Activated CD8-positive, alpha-beta memory T cell treated with anti-CD3 and anti-CD28 coated beads for 4 hours (primary cell): ENCODE measurements at regions not wholly inside any gene's neighbourhood (a gene's known extent, or its start where the extent isn't known, plus 50 kb on each side); places are given as distances from the start of the nearest gene placed in this dataset.

Experiments used
- DNase-seq, 2 donors: peaks; one replicate each; pipeline ENCODE4 v3.0.0-alpha.2; 2020; ENCODE audit warnings: low read depth in 2 of 2

GRCh38 chr15:91803260-91803659, 50.2 kb upstream of the SLCO3A1 start:
- no peak for DNase-seq
